D341Med (cell line): ENCODE measurements at regions not wholly inside any gene's neighbourhood (a gene's known extent, or its start where the extent isn't known, plus 50 kb on each side); places are given as distances from the start of the nearest gene placed in this dataset.
"Not testable (repeated sequence)": the region's sequence is repeated elsewhere in the genome, so short reads cannot be mapped to it uniquely, and the experiment has no call there.

Experiments
- DNase-seq: peaks from one replicate; pipeline ENCODE4 v3.0.0; 2012; ENCODE audit warnings: low spot score

- no peak for DNase-seq
Measured at GRCh38 chr7:356691-357462, 66.9 kb downstream of the FOXL3 start.

- DNase-seq = no peak
Measured at GRCh38 chr7:357531-358209, 67.7 kb downstream of the FOXL3 start.

- no peak for DNase-seq
Measured at GRCh38 chr7:358352-358751, 68.4 kb downstream of the FOXL3 start.

- no peak for DNase-seq
Measured at GRCh38 chr7:359226-359765, 69.3 kb downstream of the FOXL3 start.

- no peak for DNase-seq
Measured at GRCh38 chr7:359766-360361, 69.9 kb downstream of the FOXL3 start.

- no peak for DNase-seq
Measured at GRCh38 chr7:360454-361100, 70.6 kb downstream of the FOXL3 start.

GRCh38 chr7:361182-361581 lies 71.2 kb downstream of the FOXL3 start:
- DNase-seq = not testable (repeated sequence)

GRCh38 chr7:361680-362401 lies 71.9 kb downstream of the FOXL3 start:
- no peak for DNase-seq

- DNase-seq = no peak
Measured at GRCh38 chr7:362402-363096, 72.6 kb downstream of the FOXL3 start.

- no peak for DNase-seq
Measured at GRCh38 chr7:363626-364025, 73.7 kb downstream of the FOXL3 start.

- no peak for DNase-seq
Measured at GRCh38 chr7:364536-364935, 74.6 kb downstream of the FOXL3 start.

- no peak for DNase-seq
Measured at GRCh38 chr7:365593-365992, 75.6 kb downstream of the FOXL3 start.

- no peak for DNase-seq
Measured at GRCh38 chr7:366161-366803, 76.3 kb downstream of the FOXL3 start.

GRCh38 chr7:367351-367901 lies 77.5 kb downstream of the FOXL3 start:
- DNase-seq = no peak

GRCh38 chr7:368651-369475 lies 78.9 kb downstream of the FOXL3 start:
- no peak for DNase-seq

GRCh38 chr7:369476-370258 lies 79.7 kb downstream of the FOXL3 start:
- DNase-seq = no peak

- DNase-seq = no peak
Measured at GRCh38 chr7:370259-370625, 80.3 kb downstream of the FOXL3 start.

GRCh38 chr7:370775-371118 lies 80.8 kb downstream of the FOXL3 start:
- DNase-seq = no peak
